ENCODE measurements at regions not wholly inside any gene's neighbourhood (a gene's known extent, or its start where the extent isn't known, plus 50 kb on each side); places are given as distances from the start of the nearest gene placed in this dataset.

- no peak for DNase-seq
These were observed 211.1 kb downstream of the MATN1 start for GRCh38 chr1:30511991-30512913.

- no peak for DNase-seq
These were observed 211.8 kb downstream of the MATN1 start for GRCh38 chr1:30511563-30511962.

- DNase-seq = no peak
These were observed 212.3 kb downstream of the MATN1 start for GRCh38 chr1:30511106-30511505.

DNA sequence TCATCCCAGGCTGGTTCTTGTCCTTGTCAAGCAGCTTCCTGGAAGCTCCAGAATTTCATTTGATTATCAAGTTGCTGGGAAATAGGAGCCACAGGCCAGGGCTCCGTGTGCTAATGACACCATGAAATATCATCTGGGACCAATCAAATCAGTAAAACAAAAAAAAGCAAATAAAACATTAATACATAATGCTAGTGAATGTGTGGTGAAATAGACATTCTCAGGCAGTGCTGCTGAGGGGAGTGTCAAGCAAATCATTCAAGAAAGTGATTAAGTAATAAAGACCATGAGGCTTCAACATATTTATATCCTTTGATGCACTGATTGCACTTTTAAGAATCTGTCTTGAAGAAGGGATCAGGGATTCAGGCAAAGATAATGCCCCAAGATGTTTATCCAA is 213.7 kb downstream of the MATN1 start:
- DNase-seq = no peak

DNA sequence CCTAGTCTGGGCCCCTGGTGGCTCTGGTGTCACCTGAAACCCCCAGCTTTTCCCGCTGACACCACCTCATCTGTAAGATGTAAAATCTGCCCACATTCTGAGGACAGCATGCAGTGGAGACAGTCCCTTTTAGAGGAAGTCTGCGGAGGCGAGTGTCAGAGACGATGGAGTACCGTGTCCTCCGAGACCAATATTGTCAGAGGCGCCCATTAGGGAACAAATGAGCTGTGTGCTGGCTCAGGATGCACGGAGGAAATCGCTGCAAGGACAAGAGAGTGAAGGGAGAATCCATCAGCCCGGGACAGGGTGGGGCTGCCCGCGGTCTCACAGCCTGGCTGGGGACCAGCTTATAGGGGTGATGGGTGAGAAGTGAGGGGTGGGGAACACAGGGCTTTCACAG is 214.8 kb downstream of the MATN1 start:
- no peak for DNase-seq

DNA sequence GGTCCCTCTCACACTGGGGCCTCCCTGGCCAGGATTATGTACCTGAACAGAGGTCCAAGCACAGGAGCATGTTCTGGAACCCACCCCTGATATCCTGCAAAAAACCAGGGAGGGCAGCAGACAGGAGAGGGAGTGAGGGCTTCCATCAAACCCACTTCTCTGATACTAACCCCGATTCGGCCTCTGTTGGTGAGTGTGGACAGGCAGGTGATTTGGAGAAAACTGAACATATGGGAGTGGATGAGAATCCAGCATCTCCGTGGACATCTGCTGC is 215.3 kb downstream of the MATN1 start:
- no peak for DNase-seq

- DNase-seq = no peak
These were observed 215.8 kb downstream of the MATN1 start for GRCh38 chr1:30507401-30508174.

- DNase-seq = no peak
These were observed 216.4 kb downstream of the MATN1 start for GRCh38 chr1:30507016-30507312.

DNA sequence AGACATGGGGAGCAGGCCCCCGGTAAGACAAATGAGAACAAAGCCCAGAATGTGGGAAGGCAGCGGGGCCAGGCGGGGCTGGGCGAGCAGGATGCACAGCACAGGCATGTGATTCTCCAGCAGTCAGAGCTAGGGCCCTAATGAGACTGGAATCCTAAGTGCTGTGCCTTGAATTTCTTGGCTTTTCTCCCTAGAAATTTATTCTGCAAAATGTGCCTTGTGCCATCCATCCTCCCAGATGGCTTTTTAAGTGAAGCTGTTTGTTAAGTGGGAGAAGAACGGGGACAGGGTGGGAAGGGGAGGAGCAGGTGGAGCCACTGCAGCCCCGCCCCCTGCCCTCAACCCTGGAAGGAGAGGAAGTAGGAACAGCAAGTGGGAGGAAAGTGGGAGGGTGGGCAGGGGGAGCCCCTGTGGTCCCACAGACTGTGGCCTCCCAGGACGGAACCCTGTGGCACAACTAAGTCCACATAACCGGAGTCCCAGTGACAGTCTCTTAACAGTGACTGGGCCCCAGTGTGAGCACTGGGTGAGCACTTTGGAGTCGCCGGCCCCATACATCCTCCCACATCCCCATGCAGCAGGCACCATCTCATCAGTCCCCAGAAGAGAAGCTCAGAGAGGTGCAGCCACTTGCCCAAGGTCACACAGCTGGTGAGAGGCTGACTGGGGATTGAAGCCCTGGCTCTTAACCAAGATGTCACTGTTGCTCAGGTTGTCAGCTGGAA is 216.9 kb downstream of the MATN1 start:
- DNase-seq = no peak

DNA sequence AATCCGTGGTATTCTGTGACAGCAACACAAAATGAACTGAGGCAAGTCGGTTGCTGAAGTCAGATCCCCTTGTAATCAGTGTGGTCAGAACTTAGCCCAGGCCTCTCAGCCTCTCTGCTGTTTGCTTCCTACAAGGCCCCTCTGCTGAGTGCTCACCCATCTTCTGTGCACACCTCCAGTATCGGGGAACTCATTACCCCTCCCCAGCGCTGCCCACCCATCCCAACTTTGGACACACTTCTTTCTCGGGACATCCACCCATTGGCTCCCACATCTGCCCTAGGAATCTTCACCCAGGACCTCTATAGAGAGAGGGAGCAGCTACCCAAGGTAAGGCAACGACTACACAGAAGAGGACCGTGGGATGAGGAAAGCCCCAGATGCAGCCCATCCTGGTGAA is 217.5 kb downstream of the MATN1 start:
- no peak for DNase-seq

GRCh38 chr1:30492451-30492850 is 230.9 kb downstream of the MATN1 start:
- DNase-seq = no peak

GRCh38 chr1:30491831-30492230 is 231.6 kb downstream of the MATN1 start:
- no peak for DNase-seq

GRCh38 chr1:30490554-30491053 is 232.8 kb downstream of the MATN1 start:
- DNase-seq = no peak

DNA sequence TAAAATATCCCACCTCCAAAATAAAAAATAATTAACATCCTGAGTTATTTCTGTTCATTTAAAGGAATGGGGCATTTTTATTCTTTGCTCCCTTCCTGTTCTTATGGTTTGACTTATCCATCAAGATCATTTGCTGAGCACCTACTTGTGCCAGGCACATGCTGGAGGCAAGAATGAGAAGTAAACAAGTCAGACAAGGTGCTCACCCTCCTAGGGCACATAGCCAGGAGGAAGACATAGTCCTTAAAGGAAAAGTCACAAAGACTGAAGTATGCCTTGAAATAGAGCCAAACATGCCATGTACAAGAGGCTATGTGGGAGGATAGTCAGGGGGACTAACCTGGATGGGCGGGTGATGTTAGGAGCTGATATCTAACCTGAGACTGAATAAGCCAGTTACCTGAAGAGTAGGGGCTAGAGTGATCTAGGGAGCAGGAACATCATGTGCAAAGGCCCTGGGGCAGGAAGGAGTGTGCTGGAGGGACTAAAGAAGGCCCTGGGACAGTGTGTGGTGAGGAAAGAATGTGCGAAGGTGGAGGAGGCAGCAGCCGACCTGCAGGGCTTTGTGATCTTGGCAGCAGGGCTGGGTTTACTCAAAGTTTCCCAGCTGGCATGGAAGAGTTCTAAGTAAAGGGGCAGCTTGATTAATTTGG is 233.5 kb downstream of the MATN1 start:
- no peak for DNase-seq

GRCh38 chr1:30488324-30488913 is 235.0 kb downstream of the MATN1 start:
- no peak for DNase-seq

DNA sequence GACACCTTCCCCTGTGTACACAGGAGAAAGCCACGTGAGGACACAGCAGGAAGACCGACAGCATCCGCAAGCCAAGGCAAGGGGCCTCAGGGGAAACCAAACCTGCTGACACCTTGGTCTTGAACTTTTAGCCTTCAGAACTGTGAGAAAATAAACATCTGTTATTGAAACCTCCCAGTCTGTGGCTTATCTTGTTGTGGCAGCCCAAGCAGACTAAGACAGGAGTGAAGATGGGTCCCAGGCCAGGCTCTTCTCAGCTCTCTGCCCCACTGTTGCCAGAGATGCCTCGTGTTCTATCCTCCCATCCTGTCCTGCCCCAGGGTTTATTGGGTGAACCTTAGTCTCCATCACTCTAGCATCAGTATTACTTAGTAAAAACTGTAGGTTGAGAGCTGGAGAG is 236.3 kb downstream of the MATN1 start:
- no peak for DNase-seq

DNA sequence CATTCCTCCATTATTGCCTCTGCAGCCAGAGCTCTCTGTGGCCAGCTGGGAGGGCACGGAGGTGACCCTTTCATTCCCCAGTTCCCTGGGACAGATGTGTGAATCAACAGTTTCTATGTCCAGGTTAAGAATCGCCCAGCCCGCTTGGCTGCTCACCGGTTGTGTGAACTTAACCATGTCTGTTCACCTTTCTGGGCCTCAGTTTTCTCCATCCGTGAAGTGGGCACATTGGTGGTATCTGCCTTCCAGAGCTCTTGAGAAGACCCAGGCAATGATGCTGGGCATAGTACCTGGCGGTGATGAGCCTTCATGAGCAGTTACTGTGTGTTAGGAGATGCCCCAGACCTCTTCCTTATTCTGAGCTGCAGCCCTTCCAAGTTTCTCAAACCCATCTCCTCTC is 238.3 kb downstream of the MATN1 start:
- no peak for DNase-seq

- no peak for DNase-seq
These were observed 238.7 kb downstream of the MATN1 start for GRCh38 chr1:30484668-30485067.

- no peak for DNase-seq
These were observed 243.8 kb downstream of the MATN1 start for GRCh38 chr1:30479575-30479974.

DNA sequence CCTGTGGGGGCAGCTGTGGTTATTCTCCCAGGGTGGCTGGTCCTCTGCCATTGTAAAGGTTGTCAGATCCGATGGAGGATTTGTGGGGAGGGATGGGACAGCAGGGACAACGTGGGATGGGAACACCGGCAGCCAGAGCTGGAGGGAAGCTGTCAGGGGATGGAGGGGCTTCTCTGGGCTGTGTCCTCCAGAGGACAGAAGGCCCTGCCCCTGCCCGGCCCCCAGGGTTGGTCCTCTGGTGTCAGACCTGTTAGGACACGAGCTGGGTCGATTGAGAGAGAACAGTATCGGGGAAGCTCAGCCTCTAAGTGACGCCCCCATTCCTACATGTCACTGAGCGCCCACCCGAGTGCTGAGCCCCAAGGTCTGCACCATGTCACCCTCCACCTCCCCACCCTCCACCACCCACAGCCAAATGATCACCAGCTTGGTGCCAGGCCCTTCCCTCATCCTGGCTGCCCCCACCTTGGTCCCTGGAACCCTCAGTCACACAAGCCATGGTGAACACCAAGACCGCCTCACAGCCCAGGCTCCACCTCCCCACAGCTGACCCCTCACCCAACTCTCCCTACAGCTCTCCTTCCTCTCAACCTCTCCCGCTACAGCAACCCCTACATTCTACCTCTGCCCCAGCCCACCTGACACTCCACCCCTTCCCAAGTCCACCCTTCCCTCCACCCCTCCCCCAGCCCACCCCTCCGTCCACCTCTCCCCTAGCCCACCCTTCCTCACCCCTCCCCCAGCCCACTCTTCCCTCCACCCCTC is 244.4 kb downstream of the MATN1 start:
- DNase-seq = no peak

- DNase-seq = no peak
These were observed 245.1 kb downstream of the MATN1 start for GRCh38 chr1:30478283-30478682.

- no peak for DNase-seq
These were observed 245.8 kb downstream of the MATN1 start for GRCh38 chr1:30477588-30477987.
